Peyer's patch (tissue), 4 donors: ENCODE measurements at regions not wholly inside any gene's neighbourhood (a gene's known extent, or its start where the extent isn't known, plus 50 kb on each side); places are given as distances from the start of the nearest gene placed in this dataset.

Experiments used
- CTCF ChIP-seq, 6 experiments: fragments of 450-650 bp in 4 of 6; fragments of 200-600 bp in 2 of 6; sonication (generic) in 1 of 6; IDR thresholded peaks; one replicate each; pipeline ENCODE4 v1.5.1; 2017 to 2019; ENCODE audit warnings: antibody characterized with exemption in 6 of 6, mild to moderate bottlenecking in 3 of 6, moderate library complexity in 1 of 6
- POLR2A ChIP-seq, 2 donors: fragments of 450-650 bp; IDR thresholded peaks; one replicate each; pipeline ENCODE4 v1.5.1; 2017; ENCODE audit warnings: antibody characterized with exemption in 2 of 2, mild to moderate bottlenecking in 2 of 2, moderate library complexity in 2 of 2

- TF ChIP-seq POLR2A (IDR thresholded peaks at IDR 0.05) (no peak), CTCF (IDR thresholded peaks at IDR 0.05) (no peak)
Observed at GRCh38 chr1:148379170-148379500, 104.0 kb downstream of the PPIAL4G start.
